IgD-negative memory B cell (primary cell): ENCODE measurements at regions not wholly inside any gene's neighbourhood (a gene's known extent, or its start where the extent isn't known, plus 50 kb on each side); places are given as distances from the start of the nearest gene placed in this dataset.

Experiments
- H3K27ac Mint-ChIP-seq, 3 donors: one replicate each; pipeline ENCODE4 v1.8.0; 2020 to 2022; ENCODE audit warnings: mild to moderate bottlenecking in 3 of 3, mixed read lengths in 3 of 3, moderate library complexity in 1 of 3
- H3K27me3 Mint-ChIP-seq: one replicate; pipeline ENCODE4 v1.8.0; 2021; ENCODE audit warnings: mixed read lengths
- H3K36me3 Mint-ChIP-seq: one replicate; pipeline ENCODE4 v1.8.0; 2020; ENCODE audit warnings: mild to moderate bottlenecking, mixed read lengths
- H3K4me1 Mint-ChIP-seq, 3 donors: one replicate each; pipeline ENCODE4 v1.8.0; 2020 to 2022; ENCODE audit warnings: mixed read lengths in 3 of 3, mild to moderate bottlenecking in 1 of 3
- H3K4me3 Mint-ChIP-seq, 4 donors: one replicate each; pipeline ENCODE4 v1.8.0; 2020 to 2022; ENCODE audit warnings: mild to moderate bottlenecking in 4 of 4, mixed read lengths in 4 of 4, moderate library complexity in 3 of 4
- H3K9me3 Mint-ChIP-seq, 3 donors: one replicate each; pipeline ENCODE4 v1.8.0; 2020 to 2021; ENCODE audit warnings: mixed read lengths in 3 of 3, mild to moderate bottlenecking in 1 of 3

DNA sequence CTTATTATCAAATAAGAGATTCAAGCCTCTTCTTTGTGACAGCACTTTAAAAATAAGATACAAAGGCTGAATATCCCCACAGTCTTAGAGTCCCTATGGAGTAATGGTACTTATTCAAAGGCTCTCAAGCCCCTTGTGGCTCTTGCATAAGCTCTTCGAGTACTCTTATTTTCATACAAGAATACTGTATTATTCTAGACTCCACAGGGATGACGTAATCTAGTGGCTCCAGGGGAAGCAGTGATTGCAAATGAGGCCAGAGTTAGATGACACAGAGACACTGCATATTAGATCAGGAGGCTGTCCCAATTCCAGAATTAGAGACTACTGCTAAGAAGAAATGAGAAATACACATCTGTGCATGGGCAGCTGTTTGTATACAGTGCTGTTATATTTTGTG is 1195.9 kb upstream of the MAP3K7 start:
- no peaks in the 10 kb centered on the region for H3K27me3 Mint-ChIP-seq
- no peaks in the 10 kb centered on the region for H3K4me1 Mint-ChIP-seq
- no peak overlapping the region for H3K27ac Mint-ChIP-seq
- no peak overlapping the region for H3K4me3 Mint-ChIP-seq
- H3K36me3 Mint-ChIP-seq, result peaks cover 2% of the 10 kb centered on the region
- H3K9me3 Mint-ChIP-seq, result peaks cover 2 to 12% (median 9%) of the 10 kb centered on the region in 3 donors

DNA sequence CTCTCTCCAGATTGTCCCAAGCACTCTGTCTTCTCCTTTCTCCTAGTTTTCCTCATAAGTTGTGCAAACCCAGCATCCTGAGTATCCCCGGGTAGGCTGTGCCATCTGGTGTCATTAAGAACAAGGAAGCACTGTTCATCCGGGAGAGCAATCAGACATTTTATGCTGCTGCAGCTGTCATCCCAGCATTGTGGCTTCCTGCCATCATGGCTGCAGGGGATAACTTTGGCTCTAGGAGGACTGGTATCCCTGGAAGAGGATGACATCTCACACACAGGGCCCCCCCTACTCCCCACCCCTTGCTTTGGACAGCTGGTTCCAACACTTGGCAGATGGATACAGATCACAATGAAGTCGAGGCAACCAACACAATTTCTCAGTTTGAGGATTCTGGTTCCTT is 1195.1 kb upstream of the MAP3K7 start:
- Mint-ChIP-seq H3K27me3 (no peaks in the 10 kb centered on the region), H3K9me3 (peaks cover 2 to 12% (median 9%) of the 10 kb centered on the region in 3 donors), H3K27ac (no peak overlapping the region), H3K36me3 (peaks cover 2% of the 10 kb centered on the region), H3K4me1 (no peaks in the 10 kb centered on the region), H3K4me3 (no peak overlapping the region)

- Mint-ChIP-seq H3K27me3 (no peaks in the 10 kb centered on the region), H3K36me3 (no peaks in the 10 kb centered on the region)
Measured at GRCh38 chr6:91780270-91780669, 1193.4 kb upstream of the MAP3K7 start.

GRCh38 chr6:91761621-91762020 is 1174.7 kb upstream of the MAP3K7 start:
- Mint-ChIP-seq H3K4me1 (no peaks in the 10 kb centered on the region), H3K4me3 (no peak overlapping the region), H3K27me3 (no peaks in the 10 kb centered on the region), H3K27ac (no peak overlapping the region), H3K36me3 (no peaks in the 10 kb centered on the region), H3K9me3 (no peaks in the 10 kb centered on the region)

More at GRCh38 chr6:91780270-91780669, 1193.4 kb upstream of the MAP3K7 start:
- Mint-ChIP-seq H3K9me3 (peaks cover 3 to 12% (median 9%) of the 10 kb centered on the region in 3 donors), H3K27ac (no peak overlapping the region), H3K4me1 (no peaks in the 10 kb centered on the region), H3K4me3 (no peak overlapping the region)

DNA sequence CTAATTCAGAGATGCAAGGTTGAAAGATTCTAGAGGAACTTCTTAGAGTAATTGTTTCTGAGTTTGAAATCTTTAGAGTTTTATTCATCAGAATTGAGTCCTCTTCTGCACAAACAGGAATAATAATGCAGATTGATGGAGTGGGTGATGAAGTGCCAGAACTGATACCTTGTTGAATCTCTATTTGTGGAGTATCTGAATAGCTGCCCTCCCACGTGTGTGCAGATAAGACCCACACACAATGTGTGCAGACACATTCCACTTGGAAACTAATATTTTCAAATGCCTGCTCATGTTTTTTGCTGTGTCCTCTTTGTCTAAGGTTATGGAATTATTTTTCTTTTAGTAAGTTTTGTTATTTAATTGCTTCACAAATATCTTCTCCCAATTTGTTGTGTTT is 1167.8 kb upstream of the MAP3K7 start:
- H3K27ac Mint-ChIP-seq, result no peak overlapping the region
- peaks cover 1% of the 10 kb centered on the region for H3K36me3 Mint-ChIP-seq
- peaks cover 0 to 2% (median 0%) of the 10 kb centered on the region in 3 donors for H3K9me3 Mint-ChIP-seq
- no peaks in the 10 kb centered on the region for H3K4me1 Mint-ChIP-seq
- no peaks in the 10 kb centered on the region for H3K27me3 Mint-ChIP-seq
- H3K4me3 Mint-ChIP-seq, result no peak overlapping the region

DNA sequence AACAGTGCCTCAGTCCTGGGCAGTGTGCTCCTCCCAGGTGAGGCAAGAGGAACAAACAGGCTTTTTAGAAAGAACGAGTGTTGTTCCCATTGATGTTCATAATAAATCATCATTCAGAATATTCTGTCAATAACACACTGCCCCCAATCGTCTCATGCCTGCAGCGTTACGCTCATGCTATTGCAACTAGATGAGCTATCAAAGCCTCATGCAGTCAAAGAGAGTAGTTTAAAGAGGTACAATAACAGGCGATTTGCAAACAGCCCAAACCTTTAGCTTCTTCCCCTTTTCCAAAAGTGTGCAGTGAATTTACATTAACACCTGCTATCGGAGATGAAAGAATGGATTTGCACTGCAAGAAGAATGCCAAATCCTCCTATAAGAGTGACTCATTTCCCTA is 1164.7 kb upstream of the MAP3K7 start:
- Mint-ChIP-seq H3K9me3 (peaks cover 0 to 2% (median 0%) of the 10 kb centered on the region in 3 donors), H3K27me3 (no peaks in the 10 kb centered on the region), H3K4me1 (no peaks in the 10 kb centered on the region)

GRCh38 chr6:91744566-91744965 is 1157.7 kb upstream of the MAP3K7 start:
- Mint-ChIP-seq H3K27ac (no peak overlapping the region), H3K9me3 (peaks cover 0 to 3% (median 1%) of the 10 kb centered on the region in 3 donors)

More for the DNA sequence above, 1164.7 kb upstream of the MAP3K7 start:
- H3K27ac Mint-ChIP-seq, result no peak overlapping the region
- no peak overlapping the region for H3K4me3 Mint-ChIP-seq
- peaks cover 1% of the 10 kb centered on the region for H3K36me3 Mint-ChIP-seq

DNA sequence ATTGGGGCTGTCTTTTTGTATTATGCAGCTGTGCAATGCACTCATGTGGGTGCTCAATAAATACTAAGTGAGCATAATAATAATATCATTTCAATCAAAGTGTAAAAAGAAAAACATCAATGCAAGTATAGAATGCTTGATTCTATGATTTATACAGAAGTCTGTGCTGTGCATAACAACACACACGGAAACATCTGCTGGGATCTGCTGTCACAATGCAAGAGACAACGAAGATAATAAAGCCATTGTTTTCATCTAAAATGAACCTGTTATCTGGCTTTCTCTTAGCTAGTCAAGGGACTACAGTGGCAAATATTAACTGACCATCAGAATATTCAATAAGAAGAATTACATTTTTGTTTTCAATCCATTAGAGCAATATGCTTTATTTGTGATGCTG is 1156.9 kb upstream of the MAP3K7 start:
- Mint-ChIP-seq H3K4me1 (no peaks in the 10 kb centered on the region), H3K4me3 (no peak overlapping the region), H3K27me3 (no peaks in the 10 kb centered on the region), H3K9me3 (peaks cover 0 to 3% (median 1%) of the 10 kb centered on the region in 3 donors), H3K36me3 (no peaks in the 10 kb centered on the region), H3K27ac (no peak overlapping the region)

More at GRCh38 chr6:91744566-91744965, 1157.7 kb upstream of the MAP3K7 start:
- Mint-ChIP-seq H3K4me3 (no peak overlapping the region), H3K4me1 (no peaks in the 10 kb centered on the region), H3K27me3 (no peaks in the 10 kb centered on the region), H3K36me3 (no peaks in the 10 kb centered on the region)

GRCh38 chr6:91731939-91732338 is 1145.1 kb upstream of the MAP3K7 start:
- no peaks in the 10 kb centered on the region for H3K4me1 Mint-ChIP-seq
- H3K27ac Mint-ChIP-seq, result no peak overlapping the region
- H3K27me3 Mint-ChIP-seq, result no peaks in the 10 kb centered on the region
- H3K9me3 Mint-ChIP-seq, result peaks cover 0 to 8% (median 7%) of the 10 kb centered on the region in 3 donors
- H3K4me3 Mint-ChIP-seq, result no peak overlapping the region
- H3K36me3 Mint-ChIP-seq, result no peaks in the 10 kb centered on the region

GRCh38 chr6:91730710-91731109 is 1143.8 kb upstream of the MAP3K7 start:
- Mint-ChIP-seq H3K4me1 (no peaks in the 10 kb centered on the region), H3K27me3 (no peaks in the 10 kb centered on the region)

DNA sequence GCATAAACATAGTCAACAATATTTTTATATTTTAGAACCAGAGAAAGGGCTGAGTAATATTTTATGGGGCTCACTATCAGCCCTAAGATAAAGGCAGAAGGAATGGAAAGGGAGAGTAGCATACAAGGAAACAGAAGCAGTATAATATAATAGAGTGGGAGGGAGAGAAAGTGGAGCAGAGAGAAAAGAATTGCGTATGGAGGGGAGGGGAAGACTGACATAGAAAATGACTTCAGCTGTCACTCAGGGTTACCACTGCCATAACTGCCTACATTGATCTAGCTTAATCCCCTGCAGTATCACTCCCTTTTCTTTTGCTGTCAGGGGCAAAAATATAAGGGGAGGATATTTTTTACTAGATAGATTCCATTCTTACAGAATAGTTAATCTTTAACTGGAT is 1133.5 kb upstream of the MAP3K7 start:
- H3K4me3 Mint-ChIP-seq, result no peak overlapping the region
- H3K27ac Mint-ChIP-seq, result no peak overlapping the region
- peaks cover 0 to 4% (median 1%) of the 10 kb centered on the region in 3 donors for H3K9me3 Mint-ChIP-seq
- H3K27me3 Mint-ChIP-seq, result no peaks in the 10 kb centered on the region
- H3K4me1 Mint-ChIP-seq, result no peaks in the 10 kb centered on the region
- H3K36me3 Mint-ChIP-seq, result no peaks in the 10 kb centered on the region

More at GRCh38 chr6:91730710-91731109, 1143.8 kb upstream of the MAP3K7 start:
- Mint-ChIP-seq H3K36me3 (no peaks in the 10 kb centered on the region), H3K4me3 (no peak overlapping the region), H3K27ac (no peak overlapping the region), H3K9me3 (peaks cover 0 to 8% (median 7%) of the 10 kb centered on the region in 3 donors)

DNA sequence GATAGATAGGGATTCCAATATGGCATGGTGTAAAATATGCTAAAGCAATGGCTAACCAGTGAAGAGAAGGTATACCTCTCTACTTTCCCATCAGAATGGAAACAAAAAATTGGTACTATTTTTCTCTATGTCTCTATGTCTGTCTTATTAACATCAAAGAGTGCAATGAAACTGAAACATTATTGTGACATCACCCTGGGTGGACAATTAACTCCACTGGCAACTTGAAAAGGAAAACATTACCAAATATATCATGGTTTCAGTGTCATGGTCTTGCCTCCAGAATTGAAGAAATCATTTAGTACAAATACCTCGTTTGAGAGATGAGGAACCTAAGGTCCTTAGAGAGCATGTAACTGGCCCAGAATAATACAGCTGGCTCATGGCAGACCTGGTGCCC is 1132.5 kb upstream of the MAP3K7 start:
- Mint-ChIP-seq H3K27me3 (no peaks in the 10 kb centered on the region), H3K36me3 (no peaks in the 10 kb centered on the region), H3K9me3 (peaks cover 0 to 4% (median 0%) of the 10 kb centered on the region in 3 donors), H3K4me3 (no peak overlapping the region), H3K4me1 (no peaks in the 10 kb centered on the region), H3K27ac (no peak overlapping the region)

- Mint-ChIP-seq H3K27ac (no peak overlapping the region), H3K9me3 (peaks cover 0 to 4% (median 0%) of the 10 kb centered on the region in 3 donors), H3K27me3 (no peaks in the 10 kb centered on the region), H3K36me3 (no peaks in the 10 kb centered on the region), H3K4me1 (no peaks in the 10 kb centered on the region), H3K4me3 (no peak overlapping the region)
Measured at GRCh38 chr6:91718198-91718597, 1131.3 kb upstream of the MAP3K7 start.

- H3K27me3 Mint-ChIP-seq, result no peaks in the 10 kb centered on the region
- H3K4me1 Mint-ChIP-seq, result no peaks in the 10 kb centered on the region
- H3K4me3 Mint-ChIP-seq, result no peak overlapping the region
- no peak overlapping the region for H3K27ac Mint-ChIP-seq
- peaks cover 0 to 7% (median 0%) of the 10 kb centered on the region in 3 donors for H3K9me3 Mint-ChIP-seq
- no peaks in the 10 kb centered on the region for H3K36me3 Mint-ChIP-seq
Measured at GRCh38 chr6:91717094-91717493, 1130.2 kb upstream of the MAP3K7 start.

- Mint-ChIP-seq H3K9me3 (peaks cover 0 to 7% (median 0%) of the 10 kb centered on the region in 3 donors), H3K36me3 (no peaks in the 10 kb centered on the region), H3K27me3 (no peaks in the 10 kb centered on the region), H3K4me3 (no peak overlapping the region), H3K4me1 (no peaks in the 10 kb centered on the region), H3K27ac (no peak overlapping the region)
Measured at GRCh38 chr6:91716361-91716760, 1129.5 kb upstream of the MAP3K7 start.

- Mint-ChIP-seq H3K27me3 (no peaks in the 10 kb centered on the region), H3K4me1 (no peaks in the 10 kb centered on the region), H3K4me3 (no peak overlapping the region), H3K27ac (no peak overlapping the region), H3K9me3 (peaks cover 0 to 7% (median 0%) of the 10 kb centered on the region in 3 donors), H3K36me3 (no peaks in the 10 kb centered on the region)
Measured at GRCh38 chr6:91715171-91715805, 1128.4 kb upstream of the MAP3K7 start.
